Body of pancreas (tissue), 4 donors: ENCODE measurements at regions not wholly inside any gene's neighbourhood (a gene's known extent, or its start where the extent isn't known, plus 50 kb on each side); places are given as distances from the start of the nearest gene placed in this dataset.
A peak's percentile ranks its signal among the peaks of the same experiment; 100 is the strongest.

Experiments used
- ATAC-seq: fragments of 150-250 bp; one replicate; pipeline ENCODE4 v1.9.1; 2016
- DNase-seq, 4 donors: peaks; one replicate each; pipeline ENCODE4 v3.0.0-alpha.2; 2019
- H3K27ac ChIP-seq, 4 donors: fragments of 200-600 bp; sonication (generic); 1 replicate in 3 of 4; 2 replicates in 1 of 4; pipeline versions ENCODE4 v1.5.1 to v1.6.1; 2016 to 2019; ENCODE audit warnings: mild to moderate bottlenecking in 1 of 4, mixed read lengths in 1 of 4, moderate library complexity in 1 of 4
- H3K27me3 ChIP-seq, 2 donors: fragments of 200-600 bp; sonication (generic); one replicate each; pipeline ENCODE4 v1.6.0; 2016; ENCODE audit warnings: mild to moderate bottlenecking in 1 of 2
- H3K36me3 ChIP-seq, 2 donors: fragments of 200-600 bp; sonication (generic); replicated peaks in 1 of 2; 2 replicates each; pipeline ENCODE4 v1.5.1; 2016; ENCODE audit warnings: low read depth in 2 of 2; ENCODE audit not compliant: insufficient read depth in 1 of 2
- H3K4me1 ChIP-seq: fragments of 200-600 bp; sonication (generic); one replicate; pipeline ENCODE4 v1.6.0; 2016
- H3K4me3 ChIP-seq, 2 donors: fragments of 200-600 bp; sonication (generic); 1 replicate in 1 of 2; 2 replicates in 1 of 2; pipeline ENCODE4 v1.5.1; 2016 to 2019
- H3K9me3 ChIP-seq, 3 donors: fragments of 200-600 bp; sonication (generic); 1 replicate in 2 of 3; 2 replicates in 1 of 3; pipeline ENCODE4 v1.5.1; 2016
- POLR2A ChIP-seq, 3 donors: fragments of 450-650 bp; IDR thresholded peaks; one replicate each; pipeline ENCODE4 v1.6.1; 2016; ENCODE audit warnings: antibody characterized with exemption in 3 of 3, mild to moderate bottlenecking in 2 of 3
- WGBS, 2 donors: methylation state at CpG; one replicate each; pipeline ENCODE4 v1.1.5; 2017; 5-methylcytosine and 5-hydroxymethylcytosine counted together
- intact Hi-C: fragments of 100-400 bp; cut with DNase I; formaldehyde crosslinking; loops from one replicate; pipeline ENCODE4 v1.15.1; 2023
- TF ChIP-seq, protein P1 (sequence below), 7 experiments: fragments of 450-650 bp in 4 of 7; fragments of 200-600 bp in 3 of 7; sonication (generic) in 3 of 7; IDR thresholded peaks; one replicate each; pipeline ENCODE4 v1.5.1; 2016 to 2019; ENCODE audit warnings: antibody characterized with exemption in 7 of 7

DNA sequence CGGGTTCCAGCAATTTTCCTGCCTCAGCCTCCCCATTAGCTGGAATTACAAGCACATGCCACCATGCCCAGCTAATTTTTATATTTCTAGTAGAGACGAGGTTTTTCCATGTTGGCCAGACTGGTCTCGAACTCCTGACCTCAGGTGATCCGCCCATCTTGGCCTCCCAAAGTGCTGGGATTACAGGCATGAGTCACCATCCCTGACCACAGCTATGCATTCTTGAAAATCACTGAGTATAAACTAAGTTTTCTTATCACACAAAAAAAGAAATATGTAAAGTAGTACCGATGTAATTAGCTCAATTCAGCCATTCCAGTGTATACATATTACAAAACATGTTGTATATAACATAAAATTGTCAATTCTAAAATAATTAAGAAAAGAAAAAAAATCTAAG is 232.7 kb downstream of the MBD2 start:
- no peak overlapping the region for H3K4me3 ChIP-seq
- DNase-seq (no peak), ATAC-seq (no peak)
- 69 to 76% methylated on average over 5 of the region's 5 CpGs for WGBS, 2 donors
- H3K27ac ChIP-seq = no peak overlapping the region
- intact Hi-C loops = no loop called here
- no peaks in the 10 kb centered on the region for H3K9me3 ChIP-seq
- TF ChIP-seq POLR2A (IDR thresholded peaks at IDR 0.05) = no peak
- TF ChIP-seq, protein P1, sequence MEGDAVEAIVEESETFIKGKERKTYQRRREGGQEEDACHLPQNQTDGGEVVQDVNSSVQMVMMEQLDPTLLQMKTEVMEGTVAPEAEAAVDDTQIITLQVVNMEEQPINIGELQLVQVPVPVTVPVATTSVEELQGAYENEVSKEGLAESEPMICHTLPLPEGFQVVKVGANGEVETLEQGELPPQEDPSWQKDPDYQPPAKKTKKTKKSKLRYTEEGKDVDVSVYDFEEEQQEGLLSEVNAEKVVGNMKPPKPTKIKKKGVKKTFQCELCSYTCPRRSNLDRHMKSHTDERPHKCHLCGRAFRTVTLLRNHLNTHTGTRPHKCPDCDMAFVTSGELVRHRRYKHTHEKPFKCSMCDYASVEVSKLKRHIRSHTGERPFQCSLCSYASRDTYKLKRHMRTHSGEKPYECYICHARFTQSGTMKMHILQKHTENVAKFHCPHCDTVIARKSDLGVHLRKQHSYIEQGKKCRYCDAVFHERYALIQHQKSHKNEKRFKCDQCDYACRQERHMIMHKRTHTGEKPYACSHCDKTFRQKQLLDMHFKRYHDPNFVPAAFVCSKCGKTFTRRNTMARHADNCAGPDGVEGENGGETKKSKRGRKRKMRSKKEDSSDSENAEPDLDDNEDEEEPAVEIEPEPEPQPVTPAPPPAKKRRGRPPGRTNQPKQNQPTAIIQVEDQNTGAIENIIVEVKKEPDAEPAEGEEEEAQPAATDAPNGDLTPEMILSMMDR (IDR thresholded peaks at IDR 0.05) = no peak
- H3K4me1 ChIP-seq = no peaks in the 10 kb centered on the region
- no peaks in the 10 kb centered on the region for H3K36me3 ChIP-seq
- H3K27me3 ChIP-seq = no peaks in the 10 kb centered on the region

DNA sequence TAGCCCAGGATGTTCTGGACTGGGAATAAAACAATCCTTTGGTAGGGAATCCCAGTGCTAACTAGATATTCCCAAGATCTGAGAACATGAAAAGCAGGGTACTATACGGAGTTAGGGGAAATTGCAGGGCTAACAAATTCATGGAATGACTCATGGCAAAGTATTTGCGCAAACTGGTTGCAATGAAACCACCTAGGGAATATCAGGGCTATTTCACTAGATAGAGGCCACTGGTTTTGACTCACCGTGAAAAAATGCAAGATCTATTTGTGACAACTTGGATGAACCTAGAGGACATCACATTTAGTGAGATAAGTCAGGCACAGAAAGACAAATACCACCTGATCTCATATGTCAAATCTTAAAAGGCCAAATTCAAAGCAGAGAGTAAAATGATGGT is 233.3 kb downstream of the MBD2 start:
- 53 to 55% methylated on average over 3 of the region's 3 CpGs for WGBS, 2 donors
- intact Hi-C loops = no loop called here
- Histone ChIP-seq H3K4me1 (no peaks in the 10 kb centered on the region), H3K27me3 (no peaks in the 10 kb centered on the region), H3K9me3 (no peaks in the 10 kb centered on the region), H3K27ac (no peak overlapping the region), H3K36me3 (no peaks in the 10 kb centered on the region), H3K4me3 (no peak overlapping the region)
- DNase-seq = peak in 1 of 4 donors; percentile 8
- TF ChIP-seq POLR2A (IDR thresholded peaks at IDR 0.05) = no peak
- TF ChIP-seq, protein P1 (IDR thresholded peaks at IDR 0.05) = no peak
- no peak for ATAC-seq

DNA sequence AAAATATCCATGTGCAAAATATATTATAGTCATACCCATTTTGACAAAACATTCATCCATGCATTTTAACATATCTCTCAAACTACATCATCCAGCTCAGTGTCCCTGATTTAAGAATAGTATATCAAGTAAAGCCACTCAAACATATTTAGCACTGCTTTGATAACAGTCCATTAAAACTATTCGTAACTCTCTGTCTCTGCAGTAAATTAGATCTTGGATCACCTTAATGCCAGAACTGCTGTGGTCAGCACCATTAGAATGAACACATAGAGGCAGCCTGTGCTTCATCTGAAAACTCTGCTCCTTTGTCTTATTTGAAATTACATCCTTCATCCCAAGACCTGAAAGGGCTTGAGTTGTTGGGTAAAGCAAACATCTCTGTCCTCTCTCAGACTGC is 234.0 kb downstream of the MBD2 start:
- 67 to 72% methylated on average over 1 of the region's 1 CpG for WGBS, 2 donors
- no peak for DNase-seq
- TF ChIP-seq, protein P1 (IDR thresholded peaks at IDR 0.05) = no peak
- no peak for TF ChIP-seq POLR2A (IDR thresholded peaks at IDR 0.05)
- Histone ChIP-seq H3K36me3 (no peaks in the 10 kb centered on the region), H3K4me1 (no peaks in the 10 kb centered on the region), H3K27ac (no peak overlapping the region), H3K27me3 (no peaks in the 10 kb centered on the region), H3K4me3 (no peak overlapping the region), H3K9me3 (no peaks in the 10 kb centered on the region)
- ATAC-seq = no peak
- intact Hi-C loops = no loop called here

DNA sequence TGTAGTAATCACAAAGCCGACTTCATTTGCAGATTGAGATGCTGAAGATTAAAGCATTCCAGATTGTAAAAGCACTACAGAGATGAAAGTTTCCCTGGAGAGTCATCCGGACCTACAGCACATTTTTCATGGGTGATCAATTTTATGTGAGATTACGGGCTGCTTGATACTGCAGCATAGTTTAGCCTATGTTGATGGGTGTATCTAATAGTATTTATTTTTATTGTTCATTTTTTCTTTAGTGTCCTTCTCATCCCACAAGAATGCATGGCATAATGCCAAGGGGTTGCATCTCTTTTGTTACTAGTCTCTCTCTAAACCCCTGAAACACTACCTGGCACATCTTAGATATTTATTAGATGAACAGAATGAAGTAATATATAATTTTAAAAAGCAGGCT is 240.4 kb downstream of the MBD2 start:
- DNase-seq (no peak), ATAC-seq (no peak)
- Histone ChIP-seq H3K27ac (no peak overlapping the region), H3K27me3 (no peaks in the 10 kb centered on the region), H3K4me3 (no peak overlapping the region), H3K4me1 (no peaks in the 10 kb centered on the region), H3K36me3 (no peaks in the 10 kb centered on the region), H3K9me3 (no peaks in the 10 kb centered on the region)
- intact Hi-C loops = no loop called here
- TF ChIP-seq POLR2A (IDR thresholded peaks at IDR 0.05) = no peak
- TF ChIP-seq, protein P1 (IDR thresholded peaks at IDR 0.05) = no peak
- 60 to 64% methylated on average over 3 of the region's 3 CpGs for WGBS, 2 donors

DNA sequence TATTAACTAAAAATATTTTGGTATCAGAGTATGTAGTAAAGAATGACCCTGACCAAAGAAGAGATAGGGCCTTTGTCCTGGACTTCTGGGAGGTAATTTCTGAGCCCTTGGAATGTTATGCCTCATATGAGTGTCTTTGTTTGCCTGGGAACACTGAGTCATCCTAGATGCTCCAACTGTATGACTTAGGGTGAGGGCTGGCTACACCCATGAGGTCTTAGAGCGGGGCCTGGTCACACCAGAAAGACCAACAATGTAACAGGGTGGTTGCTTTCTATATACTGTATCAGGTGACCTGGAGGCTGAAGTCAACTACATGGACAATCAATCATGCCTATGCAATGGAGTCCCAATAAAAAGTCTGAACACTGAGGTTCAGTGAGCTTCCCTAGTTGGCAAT is 253.1 kb downstream of the MBD2 start:
- Histone ChIP-seq H3K27ac (no peak overlapping the region), H3K9me3 (no peaks in the 10 kb centered on the region), H3K4me1 (no peaks in the 10 kb centered on the region), H3K27me3 (no peaks in the 10 kb centered on the region), H3K36me3 (no peaks in the 10 kb centered on the region), H3K4me3 (no peak overlapping the region)
- TF ChIP-seq POLR2A (IDR thresholded peaks at IDR 0.05) = no peak
- TF ChIP-seq, protein P1 (IDR thresholded peaks at IDR 0.05) = no peak
- intact Hi-C loops = no loop called here
- 40 to 67% methylated on average over 1 of the region's 1 CpG for WGBS, 2 donors
- DNase-seq (no peak), ATAC-seq (no peak)
